Peyer's patch (tissue), 4 donors: ENCODE measurements at regions not wholly inside any gene's neighbourhood (a gene's known extent, or its start where the extent isn't known, plus 50 kb on each side); places are given as distances from the start of the nearest gene placed in this dataset.

Experiments
- CTCF ChIP-seq, 6 experiments: fragments of 450-650 bp in 4 of 6; fragments of 200-600 bp in 2 of 6; sonication (generic) in 1 of 6; IDR thresholded peaks; one replicate each; pipeline ENCODE4 v1.5.1; 2017 to 2019; ENCODE audit warnings: antibody characterized with exemption in 6 of 6, mild to moderate bottlenecking in 3 of 6, moderate library complexity in 1 of 6
- POLR2A ChIP-seq, 2 donors: fragments of 450-650 bp; IDR thresholded peaks; one replicate each; pipeline ENCODE4 v1.5.1; 2017; ENCODE audit warnings: antibody characterized with exemption in 2 of 2, mild to moderate bottlenecking in 2 of 2, moderate library complexity in 2 of 2

DNA sequence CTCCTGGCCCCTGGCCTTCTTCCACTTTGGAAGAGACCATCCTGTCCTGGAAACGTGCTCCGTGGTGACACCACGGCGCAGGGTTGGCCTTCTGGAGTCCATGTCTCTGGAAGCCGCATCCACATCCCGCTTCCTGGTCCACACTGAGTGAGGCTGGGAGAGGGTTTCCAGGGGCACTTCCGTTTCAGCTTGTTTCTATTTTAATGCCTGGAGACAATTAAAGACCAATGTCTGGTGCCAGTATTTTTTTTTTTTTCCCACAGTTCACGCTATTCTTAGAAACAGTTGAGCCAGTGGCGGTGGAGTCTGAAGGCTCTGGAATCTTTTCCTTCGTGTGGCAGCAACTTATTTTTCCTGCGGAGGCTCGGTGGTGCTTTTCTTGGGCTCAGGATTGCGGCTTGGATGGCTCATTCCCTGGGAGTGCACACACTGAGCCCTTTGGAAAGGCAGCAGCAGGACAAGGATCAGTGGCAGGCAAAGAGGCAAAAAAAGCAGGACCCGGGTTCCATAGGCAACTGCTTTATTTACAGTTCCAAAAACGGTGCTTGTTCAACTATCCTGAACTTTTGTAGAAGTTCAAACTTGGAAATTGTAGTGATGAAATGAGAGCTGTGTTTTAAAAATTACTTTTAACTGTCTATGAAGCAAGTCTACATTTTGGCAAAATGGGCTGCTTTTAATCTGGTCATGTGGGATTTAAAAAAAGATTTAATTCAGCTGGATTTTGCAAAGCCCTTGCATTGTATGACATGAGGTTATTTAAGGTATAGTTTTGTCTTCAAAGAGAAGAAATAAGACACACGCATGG, 202.8 kb downstream of the BAMBI start:
- TF ChIP-seq CTCF (IDR thresholded peaks at IDR 0.05) (no peak), POLR2A (IDR thresholded peaks at IDR 0.05) (no peak)
